ENCODE measurements at regions not wholly inside any gene's neighbourhood (a gene's known extent, or its start where the extent isn't known, plus 50 kb on each side); places are given as distances from the start of the nearest gene placed in this dataset.

DNA sequence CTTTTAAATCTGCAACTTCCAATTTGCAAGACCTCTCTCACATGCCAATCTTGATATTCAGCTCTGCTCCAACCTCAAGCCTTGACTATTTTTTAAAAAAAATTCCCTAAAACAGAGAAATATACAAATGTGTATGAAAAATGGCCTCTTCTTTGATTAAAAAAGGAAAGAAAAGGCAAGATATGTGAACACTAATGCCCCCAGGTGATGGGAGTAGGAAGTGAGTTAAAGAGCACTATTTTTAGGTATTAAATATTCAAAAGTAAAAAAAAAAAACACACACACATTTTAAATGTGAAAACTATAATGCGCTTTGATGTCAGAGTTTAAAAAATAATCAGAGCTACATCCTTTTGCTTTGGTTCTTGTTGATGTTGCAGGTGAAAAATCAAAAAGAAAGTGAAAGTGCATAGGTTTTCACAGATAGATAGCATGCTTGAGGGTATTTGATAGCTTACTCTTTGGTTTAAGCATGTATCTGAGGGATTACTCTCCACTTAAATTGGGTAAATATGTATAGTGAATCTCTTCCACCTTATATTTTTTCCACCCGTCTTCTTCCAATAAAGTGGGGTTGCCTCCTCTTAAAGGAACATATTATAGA is 406.0 kb upstream of the POU3F3 start:
- DNase-seq (ENCODE audit: low spot score): no peak

DNA sequence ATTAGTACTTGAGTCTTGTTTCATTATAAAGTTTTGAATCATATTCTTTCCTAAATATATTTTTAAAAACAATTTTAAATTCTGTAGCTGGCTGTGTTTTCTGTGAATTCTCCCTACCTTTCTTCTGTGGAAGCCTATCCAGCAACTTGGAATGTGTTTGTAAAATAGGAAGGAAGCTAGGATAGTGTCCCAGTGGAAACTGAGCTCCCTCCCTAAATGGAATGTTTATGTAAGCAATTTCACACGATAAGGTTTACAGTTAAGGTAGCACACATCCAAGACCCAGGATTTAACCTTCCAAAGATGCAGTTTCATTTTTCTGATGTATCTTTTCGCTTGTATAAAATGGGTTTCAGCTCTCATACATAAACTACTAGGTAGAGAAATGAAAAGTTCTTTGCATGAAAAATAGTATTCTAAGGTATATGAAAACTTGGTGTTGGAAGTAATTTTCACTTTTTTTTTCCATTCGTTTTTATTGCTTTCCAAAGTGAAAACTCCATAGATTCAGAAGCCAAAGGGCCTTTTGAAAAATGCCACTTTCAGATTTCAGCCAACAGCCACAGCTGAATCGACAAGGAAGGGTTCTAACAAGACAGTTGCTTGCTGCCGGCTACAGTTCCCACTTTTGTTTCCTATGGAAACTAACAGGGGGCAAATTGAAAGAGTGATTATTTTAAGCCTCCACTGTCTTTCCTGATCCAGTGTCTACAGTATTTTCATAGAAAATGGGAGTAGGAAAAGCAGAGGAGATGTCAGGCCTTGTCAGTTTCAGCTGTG is 405.1 kb upstream of the POU3F3 start:
- DNase-seq (ENCODE audit: low spot score): no peak

DNA sequence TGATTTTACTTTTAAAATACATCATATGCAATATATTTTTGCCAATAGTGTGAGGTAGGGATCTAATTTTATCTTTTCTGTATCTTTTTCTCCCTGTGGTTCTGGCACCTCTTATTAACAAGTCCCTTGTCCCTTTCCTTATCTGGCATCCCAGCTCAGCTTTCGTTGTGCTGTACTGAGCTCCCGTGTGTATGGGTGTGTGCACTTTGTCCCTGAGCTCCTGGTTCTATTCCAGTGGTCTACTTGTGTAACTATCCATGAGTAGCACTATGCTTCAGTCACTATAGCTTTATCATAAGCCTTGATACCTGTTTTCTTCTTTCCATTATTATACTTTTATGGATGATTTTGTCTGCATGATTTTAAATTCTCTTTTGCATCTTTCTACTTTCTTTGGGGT is 401.4 kb upstream of the POU3F3 start:
- DNase-seq (ENCODE audit: low spot score): no peak

DNA sequence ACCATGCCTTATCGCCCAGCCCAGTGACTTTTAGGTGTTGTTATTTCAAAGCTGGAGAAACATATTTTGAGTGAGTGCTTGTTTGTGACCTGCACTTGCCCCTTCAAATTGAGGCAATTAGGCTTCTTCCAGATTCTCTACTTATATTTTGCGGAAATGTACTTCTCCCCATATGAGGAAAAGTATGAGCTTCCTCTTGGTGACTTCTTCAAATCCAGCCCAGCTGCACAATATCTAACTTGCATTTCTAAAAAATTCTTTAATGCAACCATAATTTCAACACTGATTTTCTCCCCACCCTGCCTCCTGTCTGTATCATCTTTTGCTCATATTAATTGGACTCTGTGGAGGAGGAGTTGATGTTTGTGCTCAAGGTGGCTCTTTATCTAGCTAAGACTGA is 391.2 kb upstream of the POU3F3 start:
- no peak for DNase-seq (ENCODE audit: low spot score)

DNA sequence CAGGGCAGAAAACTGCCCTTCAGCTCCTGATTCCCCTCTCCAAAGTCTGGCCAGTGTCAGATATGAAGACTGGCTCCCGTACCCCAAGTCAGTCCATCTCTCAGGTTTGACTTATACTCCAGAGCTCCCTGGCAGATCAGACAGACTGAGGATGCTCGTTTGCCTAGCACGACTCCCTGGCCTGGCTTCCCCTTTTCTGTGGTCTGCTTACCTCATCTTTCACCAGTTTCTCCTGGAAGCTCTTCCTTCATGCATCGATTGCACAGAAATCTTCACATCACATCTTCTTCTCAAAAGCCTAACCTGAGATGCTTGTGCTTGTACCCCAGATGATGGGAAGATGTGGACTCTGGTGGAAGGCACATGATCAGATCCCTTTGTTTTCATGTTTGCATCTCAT is 387.9 kb upstream of the POU3F3 start:
- no peak for DNase-seq (ENCODE audit: low spot score)

DNA sequence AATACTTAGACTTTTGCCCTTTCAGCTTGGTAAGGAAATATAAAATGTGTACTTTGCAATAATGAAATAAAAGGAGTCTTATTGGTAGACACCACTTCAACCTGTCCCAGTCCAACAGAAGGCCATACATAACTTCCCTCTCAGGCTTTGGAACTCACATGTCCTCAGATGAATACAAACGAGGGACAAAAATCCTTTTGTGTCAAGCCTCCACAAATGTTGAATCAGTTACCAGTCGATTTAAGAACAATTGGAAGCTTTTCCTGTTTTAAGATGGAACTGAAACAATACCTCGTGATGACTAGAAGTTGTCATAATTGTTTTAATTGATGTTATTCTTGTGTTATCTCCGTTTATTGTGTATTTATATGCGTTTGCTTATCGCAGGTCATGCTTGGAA is 385.1 kb upstream of the POU3F3 start:
- no peak for DNase-seq (ENCODE audit: low spot score)

DNA sequence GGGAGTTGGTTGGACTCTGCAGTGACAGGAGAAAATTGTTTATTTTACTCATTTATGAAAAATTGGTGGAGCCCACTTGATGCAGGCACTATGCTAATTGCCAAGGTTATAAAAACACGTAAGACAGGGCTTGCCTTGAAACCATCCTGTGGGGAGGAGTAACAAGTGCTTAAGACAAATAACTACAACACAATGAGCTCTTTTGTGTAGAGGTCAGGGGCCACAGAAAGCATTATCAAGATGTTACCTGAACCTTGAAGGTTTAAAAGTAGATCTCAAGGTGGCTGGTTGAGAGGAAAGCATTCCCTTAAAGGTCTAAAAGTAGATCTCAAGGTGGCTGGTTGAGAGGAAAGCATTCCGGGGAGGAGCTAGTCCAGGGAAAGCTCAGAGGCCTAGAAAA is 381.8 kb upstream of the POU3F3 start:
- DNase-seq (ENCODE audit: low spot score): no peak

DNA sequence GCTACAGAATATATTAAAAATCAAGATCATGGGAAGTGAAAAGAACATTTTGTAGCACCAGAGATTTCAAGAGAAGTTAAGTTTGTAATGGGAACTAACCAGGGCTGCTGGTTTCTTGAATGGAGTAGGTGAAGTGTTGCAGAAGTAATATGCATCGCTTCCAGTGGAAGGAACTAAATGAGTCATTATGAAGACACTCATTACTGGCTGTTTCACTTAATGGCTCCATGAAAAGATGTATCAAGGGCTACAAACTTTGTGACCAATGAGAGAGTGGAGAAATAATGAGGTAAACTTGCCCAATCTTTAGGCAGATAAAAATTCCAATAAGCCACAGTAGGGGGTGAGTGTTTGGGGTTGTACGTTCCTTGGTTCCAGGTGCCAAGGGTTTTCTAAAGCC is 380.4 kb upstream of the POU3F3 start:
- DNase-seq (ENCODE audit: low spot score): no peak

DNA sequence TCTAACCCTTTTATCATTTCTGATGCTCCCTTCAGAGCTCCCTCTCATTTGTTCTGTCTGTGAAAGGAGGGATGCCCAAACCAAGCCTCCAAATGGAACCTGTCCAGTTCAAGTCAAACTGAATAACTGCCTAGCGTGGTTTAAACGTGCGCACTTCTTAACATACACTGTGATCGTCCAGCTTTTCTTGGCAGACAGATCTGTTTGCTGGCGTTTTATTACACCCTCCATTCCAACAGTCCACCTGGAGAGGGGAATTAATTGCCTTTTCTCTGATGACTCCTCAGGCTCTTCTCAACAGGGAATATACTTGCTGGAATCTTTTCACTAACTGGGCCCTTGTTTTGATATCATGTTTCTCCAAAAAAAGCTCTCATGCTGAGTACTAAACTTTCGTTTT is 379.2 kb upstream of the POU3F3 start:
- DNase-seq (ENCODE audit: low spot score): no peak

DNA sequence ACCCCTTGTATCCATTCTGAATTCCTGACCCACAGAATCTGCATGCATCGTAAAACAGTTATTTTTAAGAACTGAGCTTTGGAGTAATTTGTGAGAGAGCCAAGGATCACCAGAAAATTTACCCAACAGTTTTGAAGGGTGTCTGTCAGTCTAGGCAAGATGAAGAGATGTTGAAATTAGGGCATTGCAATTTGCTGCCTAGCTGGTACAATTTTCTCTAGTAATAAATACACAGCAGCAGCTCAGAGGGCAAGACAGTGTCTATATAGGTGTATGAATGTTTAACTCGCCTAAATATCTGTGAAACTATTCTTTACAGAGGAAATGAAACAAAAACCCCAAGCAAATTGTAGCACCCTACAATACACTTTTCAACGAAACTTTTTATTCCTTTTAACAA is 377.8 kb upstream of the POU3F3 start:
- no peak for DNase-seq (ENCODE audit: low spot score)

DNA sequence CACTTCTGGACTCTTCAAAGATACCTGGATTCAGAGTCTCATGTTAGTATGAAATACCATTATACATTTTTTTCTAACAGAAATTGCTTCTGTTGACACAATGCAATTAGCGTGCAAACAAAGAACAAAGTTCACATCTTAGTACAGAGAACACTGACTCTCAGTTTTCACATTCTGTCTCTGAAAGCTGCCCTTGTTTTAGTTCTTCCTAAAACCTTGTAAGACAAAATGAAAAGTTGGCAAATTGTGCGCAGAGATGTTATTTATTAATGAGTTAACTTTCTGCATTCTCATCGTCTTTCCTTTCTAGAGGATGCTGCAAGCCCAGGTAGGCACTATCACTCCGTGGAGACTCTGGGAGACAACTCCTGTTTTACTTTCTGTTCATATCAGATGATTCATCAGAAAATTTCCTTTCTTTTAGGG is 377.3 kb upstream of the POU3F3 start:
- DNase-seq (ENCODE audit: low spot score): no peak

DNA sequence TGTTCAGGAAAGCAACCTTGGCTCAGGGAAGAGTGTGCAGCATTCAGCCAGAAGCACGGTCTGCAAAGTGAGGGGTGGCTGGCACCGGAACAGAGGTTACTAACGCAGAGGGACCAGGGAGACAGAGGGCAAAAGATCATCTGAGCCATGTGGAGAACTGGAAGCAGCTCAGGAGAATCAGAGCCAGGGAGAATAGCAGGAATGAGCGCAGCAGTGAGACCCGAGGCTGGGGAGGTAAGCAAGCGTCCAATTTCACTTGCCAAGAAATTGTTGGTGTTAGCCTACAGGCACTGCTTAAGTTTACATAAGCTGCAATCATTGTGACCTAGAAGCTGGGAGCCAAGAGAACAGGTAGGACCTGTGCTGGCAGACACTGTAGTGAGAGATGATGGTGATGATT is 372.6 kb upstream of the POU3F3 start:
- no peak for DNase-seq (ENCODE audit: low spot score)

DNA sequence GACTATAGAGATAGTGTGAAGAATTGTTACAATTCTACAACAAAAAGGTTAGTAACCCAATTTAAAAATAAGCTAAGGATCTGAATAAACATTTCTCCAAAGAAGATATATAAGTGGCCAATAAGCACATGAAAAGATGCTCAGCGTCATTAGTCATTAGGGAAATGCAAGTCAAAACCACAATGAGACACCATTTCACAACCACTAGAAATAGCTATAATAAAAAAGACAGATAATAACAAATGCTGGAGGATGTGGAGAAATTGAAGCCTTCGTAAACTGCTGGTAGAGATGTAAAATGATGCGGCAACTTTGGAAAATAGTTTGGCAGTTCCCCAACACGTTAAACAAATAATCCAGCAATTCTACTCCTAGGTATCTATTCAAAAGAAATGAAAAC is 366.5 kb upstream of the POU3F3 start:
- DNase-seq (ENCODE audit: low spot score): no peak

DNA sequence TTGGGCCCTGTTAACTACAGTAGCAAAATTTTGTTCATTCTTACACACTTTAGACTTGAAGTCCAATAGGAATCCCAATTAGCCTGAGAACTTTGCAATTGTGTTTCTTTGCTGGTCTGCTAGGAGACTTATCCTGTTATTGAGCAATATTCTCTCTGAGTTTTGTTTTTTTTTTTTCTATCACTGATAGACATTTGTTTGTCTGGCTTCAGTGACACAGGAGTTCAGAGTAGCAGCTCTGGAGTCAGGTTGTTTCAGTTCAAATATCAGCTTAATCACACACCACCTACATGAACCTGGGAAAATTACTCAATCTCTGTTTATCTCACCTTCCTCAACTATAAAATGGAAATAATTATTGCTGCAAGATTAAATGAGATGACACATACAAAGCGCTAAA is 360.2 kb upstream of the POU3F3 start:
- DNase-seq (ENCODE audit: low spot score): no peak

DNA sequence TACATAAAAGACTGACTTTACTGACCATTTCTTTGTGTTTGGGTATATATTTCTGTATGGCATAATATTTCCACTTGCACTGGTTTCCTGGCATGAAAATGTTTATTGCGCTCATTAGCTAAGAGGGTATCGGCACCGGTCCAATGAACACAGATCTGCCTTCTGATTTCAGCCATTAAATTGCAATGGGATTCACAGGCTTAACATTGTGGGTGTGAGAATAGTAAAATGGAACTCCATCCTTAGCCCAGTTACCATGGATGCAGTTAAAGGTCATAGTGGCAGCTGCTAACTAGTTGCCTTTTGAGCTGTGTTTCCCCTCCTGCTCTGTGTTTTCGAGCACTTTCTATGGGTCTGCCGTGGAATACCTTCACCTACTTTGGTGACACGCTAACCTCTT is 352.6 kb upstream of the POU3F3 start:
- DNase-seq (ENCODE audit: low spot score): no peak

DNA sequence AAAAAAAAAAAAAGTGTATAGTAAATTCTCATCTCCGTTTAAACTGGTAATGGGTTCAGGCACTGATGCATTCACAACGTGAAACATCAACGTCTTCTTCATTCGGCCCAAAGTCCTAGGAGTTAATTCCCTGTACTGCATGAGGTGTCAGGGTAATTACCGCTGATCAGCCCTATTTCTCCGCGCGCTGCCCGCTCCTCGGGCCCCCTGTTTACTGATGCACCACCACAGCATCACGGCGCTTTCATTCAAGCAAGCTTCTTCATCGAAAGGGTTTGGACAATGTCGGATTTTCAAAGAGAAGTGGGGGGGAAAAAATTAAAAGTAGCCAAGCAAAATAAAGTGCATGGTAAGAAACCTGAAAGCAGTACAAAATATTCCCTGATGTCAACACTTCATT is 352.0 kb upstream of the POU3F3 start:
- no peak for DNase-seq (ENCODE audit: low spot score)

DNA sequence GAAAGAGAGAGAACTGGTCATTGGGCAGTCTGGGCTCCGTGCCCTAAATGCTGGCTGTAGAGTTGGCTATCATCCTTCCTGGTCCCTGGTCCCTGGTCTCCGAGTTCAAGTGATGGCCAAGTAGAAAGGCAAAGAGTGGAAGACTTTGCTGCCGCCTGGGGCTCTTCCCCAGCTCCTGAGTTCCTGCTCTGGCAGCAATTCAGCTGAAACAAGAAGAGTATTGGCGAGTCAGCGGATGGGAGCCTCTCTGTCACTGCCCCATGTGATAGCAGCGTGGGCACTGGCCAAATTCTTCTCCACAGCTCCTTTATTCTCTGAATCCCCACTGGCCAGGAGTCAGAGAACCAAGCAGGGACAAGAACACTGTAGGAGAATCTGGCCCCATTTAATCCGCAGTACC is 351.0 kb upstream of the POU3F3 start:
- DNase-seq (ENCODE audit: low spot score): no peak

DNA sequence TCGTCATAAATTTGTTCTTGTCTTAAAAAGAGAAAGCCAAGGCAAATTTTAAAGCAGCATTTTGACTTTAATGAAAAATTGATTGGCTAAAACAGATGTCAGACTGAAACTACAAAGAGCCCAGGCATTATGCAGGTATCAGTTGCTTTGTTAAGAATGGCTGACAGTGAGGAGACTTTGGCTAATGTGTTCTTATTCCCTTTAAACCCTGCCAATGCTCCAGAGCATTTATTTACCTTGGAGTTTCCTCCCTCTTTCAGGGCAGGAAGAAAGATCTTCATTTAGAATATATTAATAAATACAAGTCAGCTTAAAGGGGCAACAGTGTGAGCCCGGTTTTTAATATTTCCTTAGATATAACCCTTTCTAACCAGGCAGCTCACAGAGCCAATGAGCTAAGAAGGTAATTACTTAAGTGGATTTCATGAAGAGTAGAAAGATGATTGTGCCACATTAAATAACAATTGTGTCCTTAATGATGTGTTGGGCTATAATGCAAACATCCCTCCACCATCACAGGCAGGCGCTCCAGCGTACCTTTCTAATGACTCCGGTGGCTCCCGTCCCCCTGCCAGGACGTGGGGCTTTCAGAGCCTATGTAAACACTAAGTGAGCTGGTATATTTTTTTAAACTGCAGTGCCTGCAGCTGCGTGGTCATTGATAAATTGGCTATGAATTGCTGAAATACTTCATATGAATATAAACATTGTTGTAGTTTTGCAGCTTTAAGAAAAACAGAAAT is 349.4 kb upstream of the POU3F3 start:
- DNase-seq (ENCODE audit: low spot score): no peak

DNA sequence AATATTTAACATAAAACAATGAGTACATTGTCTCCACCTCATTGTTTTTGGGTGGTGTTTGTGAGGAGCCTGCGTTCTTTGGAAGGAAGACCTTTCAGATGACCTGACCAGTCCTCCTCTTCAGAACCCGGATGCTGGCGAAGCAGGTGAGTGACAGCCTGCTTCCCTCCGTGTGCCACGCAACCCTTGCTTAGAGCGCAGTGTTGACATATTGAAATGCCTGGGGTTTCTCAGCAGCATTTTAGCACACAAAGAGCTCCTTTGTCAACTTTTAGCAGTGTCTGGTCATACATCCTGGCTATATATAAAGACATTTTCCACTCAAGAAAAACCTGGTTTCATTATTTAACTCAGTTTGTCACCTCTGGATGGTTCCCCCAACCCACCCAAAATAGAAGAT is 335.7 kb upstream of the POU3F3 start:
- no peak for DNase-seq (ENCODE audit: low spot score)

DNA sequence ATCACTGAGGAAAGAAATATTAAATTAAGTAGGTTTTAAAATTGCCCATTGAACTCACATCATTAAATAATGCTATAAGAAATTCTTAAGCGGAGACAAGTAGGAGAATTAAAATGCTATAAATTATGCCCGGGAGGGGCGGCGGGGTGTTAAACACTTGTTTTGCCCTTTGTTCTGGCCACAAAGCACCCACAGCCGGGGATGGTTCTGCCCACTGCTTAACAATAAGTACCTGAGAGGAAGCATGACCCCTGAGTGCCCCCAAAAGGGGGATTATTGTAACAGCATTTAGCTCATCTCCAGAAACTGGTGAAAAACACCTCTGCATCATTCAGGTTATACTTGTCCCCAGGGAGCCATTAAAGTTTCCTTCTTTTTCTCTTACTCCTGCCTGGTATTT is 332.7 kb upstream of the POU3F3 start:
- DNase-seq (ENCODE audit: low spot score): no peak

DNA sequence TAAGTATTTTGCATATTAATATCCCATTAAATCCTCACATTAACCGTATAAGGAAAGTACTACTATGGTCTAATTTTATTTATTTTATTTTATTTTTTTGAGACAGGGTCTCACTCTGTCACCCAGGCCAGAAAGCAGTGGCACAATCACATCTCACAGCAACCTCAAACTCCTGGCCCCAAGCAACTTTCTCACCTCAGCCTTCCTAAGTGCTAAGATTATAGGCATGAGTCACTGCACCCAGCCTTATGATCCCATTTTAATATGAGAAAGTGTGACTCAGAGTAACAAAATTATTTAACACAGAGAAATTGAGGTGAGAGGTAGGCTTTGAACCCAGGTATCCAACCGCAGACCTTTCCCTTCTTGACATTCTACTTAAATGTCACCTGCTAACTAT is 330.0 kb upstream of the POU3F3 start:
- no peak for DNase-seq (ENCODE audit: low spot score)

DNA sequence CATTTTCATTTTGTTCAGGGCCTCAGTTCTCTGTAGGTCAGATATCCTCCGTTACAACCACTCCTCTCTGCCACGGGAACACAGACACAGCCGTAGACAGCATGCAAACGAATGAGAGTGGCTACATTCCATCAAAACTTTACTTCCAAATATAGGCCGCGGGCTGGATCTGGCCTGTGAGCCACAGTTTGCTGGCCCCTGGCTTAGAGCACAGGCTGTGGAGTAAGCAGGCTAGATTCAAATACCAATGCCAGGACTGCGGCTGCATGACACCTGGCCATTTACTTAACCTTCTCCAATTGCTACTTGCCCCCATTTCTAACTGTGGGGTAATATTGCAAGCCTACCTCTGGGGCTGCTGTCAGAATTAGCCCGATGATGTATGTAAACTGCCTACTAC is 325.8 kb upstream of the POU3F3 start:
- no peak for DNase-seq (ENCODE audit: low spot score)

DNA sequence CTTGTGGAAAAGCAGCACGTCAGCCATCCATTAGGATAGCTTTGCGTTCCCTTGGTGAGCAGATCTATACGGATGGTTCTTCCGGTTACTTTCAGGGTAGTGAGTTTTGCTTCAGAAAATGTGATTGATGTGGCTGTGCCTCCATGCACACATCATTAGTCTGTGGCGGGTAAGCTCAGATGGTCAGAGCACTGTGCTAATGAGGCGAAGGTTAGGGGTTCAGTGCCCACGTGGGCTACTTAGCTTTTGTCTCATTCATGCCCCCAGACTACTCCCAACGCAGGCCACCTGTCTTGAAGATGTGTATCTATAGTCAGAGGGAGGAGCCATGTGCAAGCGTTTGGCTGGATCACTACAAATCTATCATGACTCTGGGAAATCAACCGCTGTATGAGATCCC is 322.8 kb upstream of the POU3F3 start:
- no peak for DNase-seq (ENCODE audit: low spot score)

DNA sequence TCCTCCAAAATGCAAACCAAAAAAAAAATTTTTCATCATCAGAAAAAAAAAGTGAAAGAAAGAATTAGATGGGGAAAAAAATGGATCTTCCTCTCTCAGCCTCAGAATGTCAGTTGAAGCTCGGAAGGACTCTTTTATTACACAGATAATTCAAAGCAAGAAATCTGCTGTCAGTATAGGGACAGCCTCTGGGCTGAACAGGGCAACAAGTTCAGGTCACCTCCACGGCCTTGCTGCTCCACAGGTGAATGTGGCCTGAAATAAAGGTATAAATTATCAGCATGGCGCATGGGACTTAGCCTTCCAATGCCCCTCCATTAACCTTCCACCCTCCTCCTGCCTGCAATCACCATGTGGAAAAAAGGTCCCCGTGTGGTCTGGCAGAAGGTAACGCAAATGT is 316.8 kb upstream of the POU3F3 start:
- DNase-seq (ENCODE audit: low spot score): no peak
